GM13977 (cell line): ENCODE measurements at regions not wholly inside any gene's neighbourhood (a gene's known extent, or its start where the extent isn't known, plus 50 kb on each side); places are given as distances from the start of the nearest gene placed in this dataset.
"Not testable (repeated sequence)": the region's sequence is repeated elsewhere in the genome, so short reads cannot be mapped to it uniquely, and the experiment has no call there.

Source experiments
- DNase-seq: peaks from one replicate; pipeline ENCODE4 v3.0.0; 2012; ENCODE audit warnings: low spot score
- CTCF ChIP-seq: IDR thresholded peaks from 2 replicates; pipeline ENCODE4 v1.5.1; 2012; ENCODE audit warnings: mild to moderate bottlenecking, control low read depth; ENCODE audit not compliant: insufficient read depth; ENCODE audit errors: extremely low read depth, missing control alignments
- in situ Hi-C: fragments of 300-500 bp; cut with MboI; formaldehyde crosslinking; loops from one replicate; pipeline ENCODE4 v1.12.0; 2022; ENCODE audit warnings: low sequenced_read_pairs, low pct_unique_long_range_greater_than_20kb, mixed read lengths, inconsistent platforms; ENCODE audit not compliant: unreplicated experiment

DNA sequence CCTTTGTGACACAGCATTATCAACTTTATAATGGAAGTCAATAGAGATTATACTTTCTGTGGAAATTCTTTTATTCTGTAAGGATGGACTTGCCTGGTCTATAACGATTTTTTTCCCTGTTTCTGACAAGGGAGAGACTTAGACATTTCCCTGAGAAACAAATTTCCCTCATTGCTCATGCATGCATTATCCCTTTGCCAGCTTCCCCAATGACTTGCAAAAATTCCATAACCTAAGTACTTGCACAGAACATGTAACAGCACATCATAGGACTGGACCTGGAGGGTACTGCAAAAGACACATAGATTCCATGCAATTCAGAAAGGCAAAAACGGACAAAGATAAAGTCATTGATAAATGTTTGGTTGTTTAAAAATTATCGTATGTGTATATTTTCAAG lies 166.7 kb downstream of the FHIP1A start:
- no peak for DNase-seq
- no peak for TF ChIP-seq CTCF
- in situ Hi-C loops = no loop called here

DNA sequence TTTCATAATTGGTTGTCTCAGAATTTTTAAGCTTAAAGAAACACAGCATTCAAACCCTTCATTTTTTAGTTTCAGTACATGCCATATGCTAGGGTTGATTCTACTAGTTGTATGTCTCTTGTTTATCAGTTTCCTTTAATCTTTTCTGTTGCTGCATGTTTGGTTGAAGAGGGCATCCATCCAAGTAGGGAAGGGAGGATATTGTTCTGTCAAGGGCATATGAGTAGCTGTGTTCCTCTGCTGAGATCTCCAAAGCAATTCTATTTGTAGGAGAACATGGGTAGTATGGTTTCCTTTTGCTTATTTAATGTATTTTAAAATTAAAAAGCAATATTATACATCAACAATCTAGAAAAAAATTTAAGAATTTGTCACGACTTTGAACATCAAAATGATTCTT lies 167.7 kb downstream of the FHIP1A start:
- TF ChIP-seq CTCF = no peak
- DNase-seq = no peak
- in situ Hi-C loops = no loop called here

GRCh38 chr4:151581570-151581969 lies 172.6 kb downstream of the FHIP1A start:
- in situ Hi-C loops = no loop called here
- no peak for DNase-seq
- no peak for TF ChIP-seq CTCF

DNA sequence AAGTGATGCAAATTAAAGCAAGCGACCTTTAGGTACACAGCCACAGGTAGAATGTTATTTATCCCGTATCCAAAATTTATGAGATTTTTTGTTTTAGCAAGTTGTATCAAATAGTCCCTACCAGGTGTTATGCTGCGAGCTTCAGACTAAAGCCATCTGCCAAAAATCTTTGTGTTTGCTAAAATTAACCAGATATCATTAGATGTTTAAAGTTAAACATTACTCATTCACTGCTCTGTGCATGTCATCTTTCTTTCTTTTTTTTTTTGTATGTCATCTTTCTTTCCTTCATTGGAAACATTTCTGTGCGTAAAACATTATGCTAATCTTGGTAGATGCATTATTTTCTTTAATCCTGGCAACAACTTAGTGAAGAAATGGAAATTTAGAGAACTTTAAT lies 173.1 kb downstream of the FHIP1A start:
- DNase-seq = no peak
- in situ Hi-C loops = no loop called here
- TF ChIP-seq CTCF = no peak

DNA sequence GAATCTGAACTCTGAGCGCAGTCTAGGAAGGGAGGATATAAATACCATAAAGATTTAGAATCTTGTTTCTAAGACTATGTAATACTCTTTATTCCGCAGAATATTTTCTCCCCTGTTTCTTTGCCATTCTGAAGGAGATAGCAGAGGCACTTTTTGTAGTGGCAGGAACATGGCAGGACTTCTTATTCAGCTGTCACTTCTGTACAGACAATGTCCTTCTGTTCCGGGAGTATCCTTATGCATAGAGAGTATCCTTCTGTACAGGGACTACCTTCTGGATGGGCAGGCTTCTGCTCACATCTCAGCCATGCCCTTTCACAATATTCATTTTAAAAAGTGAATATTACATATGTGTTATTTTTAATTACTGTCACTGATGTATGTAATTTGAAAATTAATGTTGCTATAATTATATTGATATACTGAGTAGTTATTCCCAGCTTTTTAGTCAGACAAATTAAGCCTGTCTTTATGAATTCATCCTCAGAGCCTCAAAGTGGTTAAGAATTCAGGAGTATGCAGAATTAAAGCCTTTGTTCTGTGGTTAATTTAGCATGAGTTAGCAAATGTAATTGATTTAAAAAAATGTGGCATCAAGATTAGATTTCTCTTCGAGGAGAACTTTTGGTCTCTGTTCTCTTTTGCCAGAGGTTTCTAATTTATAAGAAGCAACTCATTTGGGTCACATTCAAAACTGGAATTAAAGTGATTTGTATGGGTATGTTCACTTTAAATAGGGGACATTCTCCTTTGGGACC lies 174.4 kb downstream of the FHIP1A start:
- no peak for DNase-seq
- in situ Hi-C loops = no loop called here
- TF ChIP-seq CTCF = no peak

- DNase-seq = no peak
- in situ Hi-C loops = no loop called here
- TF ChIP-seq CTCF = no peak
Observed at GRCh38 chr4:151584101-151584500, 175.1 kb downstream of the FHIP1A start.

DNA sequence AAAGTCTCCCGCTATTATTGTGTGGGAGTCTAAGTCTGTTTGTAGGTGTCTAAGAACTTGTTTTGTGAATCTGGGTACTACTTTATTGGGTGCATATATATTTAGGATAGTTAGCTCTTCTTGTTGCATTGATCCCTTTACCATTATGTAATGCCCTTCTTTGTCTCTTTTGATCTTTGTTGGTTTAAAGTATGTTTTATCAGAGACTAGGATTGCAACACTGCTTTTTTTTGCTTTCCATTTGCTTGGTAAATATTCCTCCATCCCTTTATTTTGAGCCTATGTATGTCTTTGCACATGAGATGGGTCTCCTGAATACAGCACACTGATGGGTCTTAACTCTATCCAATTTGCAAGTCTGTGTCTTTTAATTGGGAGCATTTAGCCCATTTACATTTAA lies 165.2 kb downstream of the GATB start:
- DNase-seq, in situ Hi-C loops: not testable (repeated sequence)

GRCh38 chr4:151597691-151598090 lies 163.1 kb downstream of the GATB start:
- in situ Hi-C loops, DNase-seq: not testable (repeated sequence)
